ENCODE measurements at regions not wholly inside any gene's neighbourhood (a gene's known extent, or its start where the extent isn't known, plus 50 kb on each side); places are given as distances from the start of the nearest gene placed in this dataset.
A peak's percentile ranks its signal among the peaks of the same experiment; 100 is the strongest.

DNA sequence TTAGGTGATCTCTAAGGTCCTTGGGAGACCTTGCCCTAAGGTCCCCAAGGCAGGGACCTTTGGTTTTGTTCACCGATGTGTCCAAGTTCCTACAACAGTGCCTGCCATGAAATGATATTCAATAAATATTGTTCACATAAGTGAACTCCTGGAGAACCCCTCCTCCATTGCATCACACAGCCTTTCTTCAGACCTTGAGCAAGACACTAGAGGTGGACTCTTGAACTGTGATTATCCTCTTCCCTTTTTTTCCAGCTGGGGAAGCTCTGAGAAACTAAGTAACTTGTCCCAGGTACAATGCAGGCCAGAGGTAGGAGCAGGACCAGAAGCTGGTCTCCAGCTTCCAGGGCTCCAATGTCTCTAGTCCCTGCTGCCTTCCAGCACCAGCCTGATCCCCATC lies 76.6 kb upstream of the LMO1 start:
- DNase-seq (ENCODE audit: low read depth): no peak

DNA sequence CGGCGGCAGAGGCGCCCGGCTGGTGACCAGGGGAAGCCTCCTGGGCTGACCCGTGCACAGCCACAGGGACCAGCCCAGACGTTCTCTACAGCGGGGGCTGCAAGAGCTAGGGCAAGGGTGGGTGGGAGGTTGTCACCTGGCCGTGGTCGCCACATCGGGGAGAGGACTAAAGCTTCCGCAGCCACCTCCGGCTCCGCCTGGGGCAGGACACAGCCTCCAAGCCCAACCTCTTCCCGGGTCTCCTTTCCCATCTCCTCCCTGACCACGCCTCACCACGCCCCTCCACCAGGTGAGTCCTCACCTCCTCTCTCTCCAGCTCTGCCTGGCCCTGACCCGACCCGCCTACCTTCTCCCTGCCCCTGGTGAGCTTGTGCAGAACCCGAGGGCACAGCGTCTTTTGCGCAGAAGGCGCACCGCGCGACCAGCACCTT lies 75.9 kb upstream of the LMO1 start:
- DNase-seq (ENCODE audit: low read depth): no peak

DNA sequence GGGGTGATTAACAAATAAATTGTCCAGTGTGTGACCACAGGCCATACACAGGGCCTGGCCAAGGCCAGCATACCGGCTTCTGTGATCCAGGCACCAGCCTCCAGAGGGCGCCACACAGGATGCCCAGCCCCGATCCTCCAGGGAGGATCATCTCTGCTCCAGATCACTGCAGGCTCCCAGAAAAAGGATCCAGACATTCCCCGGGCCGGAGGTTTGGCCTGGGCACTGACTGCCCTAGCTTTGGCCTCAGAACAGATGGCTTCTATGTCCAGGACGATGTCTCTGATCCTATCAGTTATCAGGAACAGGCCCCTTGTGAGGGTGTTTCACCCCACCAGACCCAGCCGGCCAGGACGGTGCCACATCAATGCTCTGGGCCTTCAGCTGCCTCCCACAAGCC lies 74.5 kb upstream of the LMO1 start:
- no peak for DNase-seq (ENCODE audit: low read depth)

DNA sequence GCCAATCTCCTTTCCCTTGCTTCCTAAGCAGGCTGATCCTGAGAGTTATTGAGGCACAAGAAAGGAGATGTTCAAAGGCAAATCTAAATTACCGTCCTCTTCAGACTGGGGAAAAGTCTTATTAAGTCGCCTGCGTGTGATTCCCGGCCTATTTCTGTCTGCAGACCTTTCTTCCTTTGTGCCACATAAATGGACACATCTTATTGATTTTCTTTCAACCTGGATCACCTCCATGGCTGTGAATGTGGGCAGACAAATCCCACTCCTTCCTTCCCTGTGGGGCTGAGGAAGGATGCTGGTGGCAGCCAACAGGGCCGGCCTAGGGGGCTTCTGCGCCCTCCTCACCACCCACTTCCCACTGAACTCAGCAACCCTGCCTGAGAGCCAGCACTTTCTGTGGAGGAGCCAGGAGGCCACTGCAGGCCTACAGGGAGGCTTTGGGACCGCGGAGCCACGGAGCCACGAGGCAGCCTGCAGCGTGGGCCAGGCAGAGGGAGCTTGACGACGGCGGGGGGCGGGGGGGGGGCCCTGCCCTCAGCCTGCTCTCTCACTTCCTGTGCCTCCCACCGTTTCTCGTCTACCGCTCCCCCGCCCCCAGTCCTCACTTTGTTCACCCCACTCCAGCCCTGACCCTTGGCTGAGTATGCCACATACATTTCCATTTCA lies 73.6 kb upstream of the LMO1 start:
- DNase-seq (ENCODE audit: low read depth): no peak

DNA sequence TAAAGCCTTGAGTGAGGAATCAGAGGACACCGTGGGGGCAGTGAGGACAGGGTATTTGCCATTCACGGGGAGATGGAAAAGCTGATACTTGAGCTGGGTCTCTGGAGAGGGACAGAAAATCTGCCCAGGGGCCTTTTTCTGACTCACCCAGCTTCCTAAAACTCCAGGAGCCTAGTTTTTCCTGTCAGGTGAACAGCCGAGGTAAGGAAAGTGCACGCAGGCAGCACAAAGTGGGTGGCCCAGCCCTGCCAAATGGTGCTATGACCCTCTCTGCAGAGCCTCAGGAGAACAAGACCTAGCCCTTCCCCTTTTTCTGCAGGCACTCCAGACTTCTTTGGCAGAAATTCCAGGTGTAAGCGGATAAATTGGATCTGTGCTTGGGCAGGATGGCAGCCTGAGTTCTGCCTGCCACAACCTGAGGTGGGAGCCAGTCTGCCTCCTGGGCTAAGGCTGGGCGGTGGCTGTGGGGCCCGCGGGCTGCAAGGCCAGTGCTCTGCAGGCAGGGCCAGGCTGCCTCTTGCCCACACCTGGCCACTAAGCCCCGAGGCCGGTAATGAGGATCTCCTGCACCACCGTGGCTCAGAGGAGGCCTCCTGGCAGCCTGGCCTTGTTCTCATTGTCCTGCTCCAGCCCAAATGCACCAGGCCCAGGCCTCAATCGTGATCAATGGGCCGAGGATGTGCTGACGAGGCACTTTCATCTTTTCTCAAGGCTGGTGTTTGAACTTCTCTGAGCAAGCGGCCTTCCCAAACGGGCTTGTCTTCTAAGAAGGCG lies 72.9 kb upstream of the LMO1 start:
- no peak for DNase-seq (ENCODE audit: low read depth)

DNA sequence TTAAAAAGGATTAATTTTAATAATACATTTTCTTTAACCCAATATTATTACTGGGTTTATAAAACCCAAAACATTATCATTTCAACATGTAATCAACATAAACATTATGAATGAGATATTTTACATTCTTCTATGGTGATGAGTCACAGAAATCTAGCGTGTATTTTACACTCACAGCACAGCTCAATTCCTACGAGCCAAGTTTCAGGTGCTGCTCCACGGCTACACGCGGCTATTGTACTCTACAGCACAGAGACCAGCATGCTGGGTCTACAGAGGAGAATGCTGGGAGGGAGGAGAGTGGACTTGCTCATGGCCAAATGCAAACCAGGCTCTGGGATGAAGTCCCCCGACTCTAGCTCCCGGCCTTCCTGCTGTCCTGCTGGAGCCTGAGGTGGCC lies 72.0 kb upstream of the LMO1 start:
- DNase-seq (ENCODE audit: low read depth): no peak

DNA sequence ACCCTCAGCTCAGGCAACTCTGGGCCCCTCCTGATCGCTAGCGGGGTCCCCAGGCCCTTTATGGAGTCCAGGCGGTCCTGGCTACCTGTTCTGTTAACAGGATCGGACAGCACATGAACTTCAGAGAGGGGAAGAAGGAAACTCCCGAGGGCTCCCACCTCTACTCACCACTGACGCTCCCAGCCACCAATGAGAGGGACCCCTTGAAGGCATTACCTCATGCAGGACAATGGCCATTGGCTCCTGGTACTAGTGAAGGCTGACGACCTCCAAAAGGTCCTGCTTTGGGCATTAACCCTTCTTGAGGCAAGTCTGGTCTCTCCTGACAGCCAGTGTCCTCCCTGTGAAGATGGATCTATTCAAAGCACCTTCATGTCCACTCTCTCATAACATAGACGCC lies 71.5 kb upstream of the LMO1 start:
- no peak for DNase-seq (ENCODE audit: low read depth)

DNA sequence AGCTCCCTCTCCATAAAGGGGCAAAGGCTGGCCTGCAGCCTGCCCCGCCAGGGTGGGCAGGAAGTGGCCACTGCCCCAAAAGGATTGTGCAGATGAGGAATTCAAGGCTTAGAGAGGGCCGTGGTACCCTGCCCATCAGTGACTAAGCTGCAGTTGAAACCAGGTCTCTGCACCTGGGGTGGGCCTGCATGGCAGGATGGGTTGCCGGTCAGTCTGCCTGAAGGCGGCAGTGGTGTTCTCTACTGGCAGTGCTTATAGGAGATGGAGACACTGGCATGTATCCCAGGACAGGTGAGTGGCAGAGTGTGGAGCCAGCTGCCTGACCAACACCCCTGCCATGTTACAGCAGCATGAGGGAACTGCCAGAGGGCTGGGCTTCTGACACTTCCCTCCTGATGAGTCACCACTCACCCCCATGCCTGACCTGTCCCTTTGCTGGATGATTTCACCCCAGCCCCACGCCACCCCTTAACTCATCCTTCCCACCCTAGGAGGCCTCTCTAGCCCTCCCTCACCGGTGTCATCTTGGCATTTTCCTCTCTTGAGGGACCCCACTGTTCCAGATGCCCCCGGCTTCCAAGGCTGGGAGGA lies 70.2 kb upstream of the LMO1 start:
- DNase-seq (ENCODE audit: low read depth): peak; percentile 6

DNA sequence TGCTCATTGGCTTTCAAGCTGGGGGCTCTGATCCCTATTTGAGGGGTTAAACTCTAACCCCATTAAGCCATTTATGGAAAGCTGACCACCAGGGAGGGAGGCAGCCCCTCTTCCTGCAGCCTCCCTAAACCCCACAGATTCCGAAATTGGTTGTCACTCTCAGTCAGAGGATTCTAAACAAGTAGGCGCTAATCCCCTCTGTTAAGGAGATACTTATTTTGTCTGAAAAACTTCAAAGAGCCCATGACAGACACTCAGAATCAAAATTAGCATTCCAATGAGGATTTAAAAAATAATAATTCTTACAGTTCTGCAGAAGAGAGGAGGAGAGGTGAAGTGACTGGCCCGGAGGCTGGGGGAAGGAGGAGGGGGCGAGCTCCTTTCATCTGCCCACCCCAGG lies 69.7 kb upstream of the LMO1 start:
- no peak for DNase-seq (ENCODE audit: low read depth)

DNA sequence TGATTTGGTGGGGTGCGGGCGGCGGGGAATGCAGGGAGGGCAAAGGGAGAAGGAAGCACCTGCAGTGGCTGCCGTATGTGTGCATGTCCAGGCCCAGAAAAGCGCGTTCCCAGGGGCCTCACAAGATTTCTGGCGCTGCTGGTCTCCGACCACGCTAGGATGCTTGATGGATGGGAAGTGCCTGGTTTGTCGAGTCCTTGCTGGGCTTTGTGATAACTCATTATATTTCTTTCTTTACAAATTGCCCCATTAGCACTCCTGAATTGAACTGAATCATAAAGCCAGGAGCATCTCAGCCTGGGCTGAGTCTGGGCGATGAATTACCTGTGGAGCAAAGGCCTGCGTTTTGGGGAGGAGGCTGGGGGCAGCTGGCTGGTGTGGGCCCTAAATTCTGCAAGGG lies 69.2 kb upstream of the LMO1 start:
- no peak for DNase-seq (ENCODE audit: low read depth)

DNA sequence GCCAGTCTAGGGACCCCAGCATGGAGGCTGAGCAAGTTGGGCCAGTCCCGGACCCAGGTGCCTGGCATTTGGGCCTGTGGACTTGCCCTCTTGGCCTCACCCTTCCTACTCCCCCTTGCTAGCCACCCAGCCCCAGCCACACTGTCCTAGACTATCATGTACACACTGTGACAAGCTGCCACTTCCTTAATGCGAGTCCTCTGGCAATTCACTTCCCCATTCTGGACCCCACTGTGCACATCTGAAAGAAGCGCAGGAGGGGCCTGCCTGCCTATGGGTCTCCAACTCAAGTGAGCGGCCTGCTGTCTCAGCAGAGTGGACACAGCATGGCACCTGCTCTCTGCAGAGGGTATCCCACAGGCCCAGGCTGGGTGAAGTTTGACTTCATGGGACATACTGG lies 68.5 kb upstream of the LMO1 start:
- no peak for DNase-seq (ENCODE audit: low read depth)

DNA sequence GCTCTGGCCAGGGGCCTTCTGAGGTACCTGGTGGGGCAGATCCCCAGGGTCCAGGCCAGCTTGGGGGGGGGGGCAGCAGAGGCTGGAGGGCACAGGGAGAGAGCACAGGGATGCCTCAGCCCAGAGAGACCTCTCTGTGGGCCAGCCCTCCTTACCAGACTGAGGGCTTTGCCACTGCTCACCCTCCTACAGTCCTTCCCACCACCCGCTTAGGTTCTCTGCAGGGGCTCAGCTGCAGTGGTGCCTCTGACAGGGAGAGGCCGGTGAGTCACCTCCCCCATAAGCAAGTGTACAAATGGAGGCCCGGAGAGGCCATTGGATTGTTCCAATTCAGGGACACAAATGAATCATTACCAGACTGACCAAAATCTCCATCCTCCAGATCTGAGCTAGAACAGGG lies 68.1 kb upstream of the LMO1 start:
- no peak for DNase-seq (ENCODE audit: low read depth)

DNA sequence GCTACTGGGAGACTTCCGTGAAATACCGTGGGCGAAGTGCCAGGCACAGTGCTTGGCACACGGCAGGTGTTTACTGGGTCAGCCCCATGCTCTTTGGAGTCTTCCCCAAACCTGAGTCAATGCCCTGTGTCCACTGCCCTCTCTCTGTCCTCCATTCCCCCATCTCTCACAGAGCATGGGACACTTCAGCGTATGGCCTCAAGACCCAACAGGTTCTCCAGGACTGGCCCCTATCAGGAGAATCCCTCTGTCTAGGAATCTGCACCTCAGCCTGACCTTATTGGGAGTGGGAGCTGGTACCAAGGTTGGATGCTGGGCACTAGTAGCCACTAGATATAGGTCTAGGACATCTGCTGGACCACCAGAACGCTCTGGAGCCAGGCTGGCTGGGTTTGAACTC lies 67.2 kb upstream of the LMO1 start:
- DNase-seq (ENCODE audit: low read depth): no peak

DNA sequence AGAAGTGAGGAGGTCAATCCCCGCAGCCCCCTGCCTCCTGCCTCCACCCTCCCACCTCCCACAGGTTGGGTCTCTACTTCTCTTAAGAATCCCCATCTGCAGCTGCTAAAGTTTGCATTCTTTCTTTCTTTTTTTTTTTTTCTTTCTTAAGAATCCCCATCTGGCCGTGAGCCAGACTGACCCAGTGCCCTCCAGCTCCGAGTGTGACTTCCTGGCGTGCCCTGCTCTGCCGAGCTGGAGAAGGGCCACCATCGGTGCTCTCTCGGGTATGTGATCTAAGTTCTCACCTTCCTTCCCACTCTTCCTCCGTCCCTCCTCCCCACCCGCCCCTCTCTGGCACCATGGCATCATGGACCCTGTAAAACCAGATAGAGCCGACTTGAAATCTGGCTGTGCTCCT lies 66.7 kb upstream of the LMO1 start:
- DNase-seq (ENCODE audit: low read depth): no peak

DNA sequence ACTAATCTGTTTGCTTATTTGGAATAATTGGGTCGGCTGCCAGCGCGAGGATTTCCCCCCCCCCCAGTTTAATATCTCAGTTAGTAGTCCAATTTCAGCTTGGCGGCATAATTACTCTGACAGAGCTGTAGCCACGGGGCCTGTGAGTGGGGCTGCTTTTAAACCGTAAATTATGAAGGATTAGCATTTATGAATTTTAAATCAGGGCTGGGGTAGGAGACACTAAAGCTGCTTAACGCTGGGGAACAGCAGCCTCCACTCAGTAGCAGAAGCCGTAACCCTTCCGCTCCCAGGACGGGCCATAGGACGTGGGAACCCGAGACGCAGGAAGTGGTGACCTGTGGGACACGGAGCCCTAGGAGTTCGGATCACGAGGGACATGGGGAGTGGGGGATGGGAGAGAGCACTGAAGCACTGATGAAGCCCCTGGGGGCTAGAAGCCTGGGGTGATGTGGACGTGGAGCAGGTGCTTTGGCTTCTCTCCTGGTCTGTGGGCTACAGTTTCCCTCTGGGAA lies 66.2 kb upstream of the LMO1 start:
- DNase-seq (ENCODE audit: low read depth): no peak

DNA sequence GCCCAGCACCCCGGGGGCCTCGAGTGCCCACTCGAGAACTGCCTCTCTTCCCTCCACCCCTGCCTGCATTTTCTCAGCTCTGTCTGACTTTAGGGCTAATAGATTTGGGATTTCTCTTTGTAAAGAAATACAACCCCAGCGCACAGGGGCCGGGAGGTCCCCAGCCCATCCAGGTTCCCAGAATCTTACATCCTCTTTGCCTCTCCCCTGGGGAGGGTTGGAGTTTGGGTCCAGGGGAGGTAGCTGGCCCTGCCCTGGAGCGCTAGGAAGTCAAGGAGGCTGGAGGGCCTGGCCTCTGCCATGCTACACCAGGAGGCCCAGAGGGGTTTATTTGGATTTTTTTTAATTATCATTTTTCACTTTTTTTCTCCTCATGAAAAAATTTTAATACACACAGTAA lies 65.7 kb upstream of the LMO1 start:
- no peak for DNase-seq (ENCODE audit: low read depth)

DNA sequence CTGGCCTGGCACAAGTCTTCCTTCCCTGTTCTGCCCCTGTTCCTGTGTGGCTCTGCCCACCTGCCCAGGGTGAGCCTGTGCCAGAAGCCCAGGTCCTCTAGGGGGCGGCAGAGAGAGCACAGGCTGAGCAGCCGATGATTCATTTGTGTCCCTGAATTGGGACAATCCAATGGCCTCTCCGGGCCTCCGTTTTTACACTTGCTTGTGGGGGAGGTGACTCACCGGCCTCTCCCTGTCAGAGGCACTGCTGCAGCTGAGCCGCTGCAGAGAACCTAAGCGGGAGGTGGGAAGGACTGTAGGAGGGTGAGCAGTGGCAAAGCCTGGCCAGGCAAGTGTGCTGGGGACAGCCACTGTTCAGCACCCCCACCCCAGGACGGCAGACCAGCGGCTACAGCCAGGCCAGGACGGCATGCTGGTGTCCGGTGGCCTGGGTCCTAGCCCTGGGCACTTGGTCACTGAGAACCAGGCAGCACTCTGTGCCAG lies 65.2 kb upstream of the LMO1 start:
- DNase-seq (ENCODE audit: low read depth): peak; percentile 56

DNA sequence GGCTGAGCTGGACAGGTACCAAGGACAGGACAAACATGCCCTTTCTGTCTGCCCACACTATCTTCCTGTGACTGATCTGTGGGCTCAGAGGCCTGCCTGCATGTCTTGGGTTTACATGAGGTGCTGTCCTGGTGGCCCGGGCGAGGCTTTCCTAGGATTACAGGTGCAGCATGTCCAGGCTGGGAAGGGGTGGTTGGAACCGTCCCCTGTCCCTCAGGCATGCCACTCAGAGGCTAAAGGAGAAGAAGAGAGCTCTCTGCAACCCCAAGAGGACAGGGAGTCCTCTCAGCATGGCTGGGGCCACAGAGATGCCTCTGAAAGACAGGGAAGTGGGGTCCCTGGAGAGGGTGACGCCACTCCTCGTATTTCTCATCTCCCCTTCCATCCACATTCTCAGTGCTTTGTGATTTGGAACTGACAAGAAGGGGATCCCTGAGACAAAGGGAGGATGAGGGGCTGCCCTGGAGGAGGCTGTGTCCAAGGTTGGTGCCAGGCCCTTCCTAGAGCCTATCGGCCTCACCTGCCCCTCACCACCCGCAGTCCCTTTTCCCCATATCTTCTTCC lies 64.6 kb upstream of the LMO1 start:
- no peak for DNase-seq (ENCODE audit: low read depth)

DNA sequence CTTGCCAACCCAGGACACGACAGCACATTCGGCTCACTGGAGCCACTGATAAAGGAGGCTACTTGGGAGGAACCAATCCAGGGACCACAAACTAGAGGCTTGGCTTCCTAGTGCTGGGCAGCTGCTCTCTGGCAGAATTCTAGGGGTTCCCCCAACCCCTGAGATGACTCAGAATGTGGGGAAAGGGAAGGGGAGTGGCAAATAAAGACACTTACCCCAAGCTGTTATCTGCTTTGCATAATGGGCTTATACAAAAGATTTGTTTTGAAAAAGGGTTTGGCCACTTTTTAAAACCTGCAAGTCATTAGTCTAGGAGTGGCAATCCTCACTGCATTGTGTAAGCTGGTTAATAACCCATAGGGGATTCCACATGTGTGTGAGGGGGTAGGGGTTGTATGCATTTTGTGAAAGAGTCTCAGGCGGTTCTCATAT lies 64.1 kb upstream of the LMO1 start:
- no peak for DNase-seq (ENCODE audit: low read depth)

DNA sequence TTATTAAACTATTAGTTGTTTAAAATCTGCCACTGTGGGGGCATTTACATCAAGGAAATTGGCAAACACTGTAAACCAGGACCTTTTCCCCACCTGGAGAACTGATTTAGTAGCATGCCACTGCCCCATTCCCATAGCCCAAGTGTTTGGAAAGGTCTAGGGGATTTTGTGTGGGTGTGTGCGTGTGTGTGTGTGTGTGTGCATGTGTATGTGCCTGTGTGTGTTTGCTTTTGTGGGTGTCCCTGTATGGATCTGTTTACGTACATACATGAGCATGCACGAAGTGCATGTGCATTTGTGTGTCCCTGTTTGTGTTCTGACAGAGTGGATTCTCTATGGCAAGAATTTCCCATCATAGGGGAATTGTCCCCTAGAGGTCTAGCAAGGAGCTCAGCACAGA lies 62.7 kb upstream of the LMO1 start:
- DNase-seq (ENCODE audit: low read depth): no peak

DNA sequence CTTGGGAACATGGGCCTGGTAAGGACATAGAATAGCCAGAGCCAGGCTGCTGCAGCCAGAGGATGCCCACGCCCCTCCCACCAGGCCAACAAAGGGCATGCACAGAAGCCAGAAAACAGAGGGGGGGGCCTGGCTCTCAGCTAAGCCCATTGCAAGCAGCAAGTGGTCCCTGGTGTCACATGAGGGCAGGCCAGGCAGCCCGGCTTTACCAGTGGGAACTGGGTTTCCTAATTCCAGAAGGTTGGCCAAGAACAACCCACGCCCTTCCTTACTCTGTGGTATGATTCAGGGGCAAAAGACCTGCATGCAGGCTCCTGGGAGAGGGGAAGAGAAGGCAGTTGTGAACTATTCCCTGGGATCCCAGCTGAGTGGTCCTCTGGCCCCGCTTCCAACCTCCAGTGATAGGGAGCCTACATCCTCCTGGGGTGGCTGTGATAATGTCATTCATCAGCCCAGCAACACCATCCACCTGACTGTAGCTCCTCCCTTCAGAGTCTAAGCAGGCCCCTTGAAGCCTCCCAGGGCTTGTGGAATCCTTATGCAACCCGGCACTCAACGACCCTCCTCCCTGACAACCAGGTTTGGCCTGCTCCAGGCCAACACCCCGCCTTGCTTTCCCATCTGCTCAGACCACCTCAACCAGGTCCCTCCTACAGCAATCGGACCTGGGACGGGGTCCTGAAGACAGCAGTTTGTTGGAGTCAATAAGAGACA lies 62.1 kb upstream of the LMO1 start:
- no peak for DNase-seq (ENCODE audit: low read depth)

All from HS-5 (cell line).